Neural cell (in vitro differentiated cells): ENCODE measurements at regions not wholly inside any gene's neighbourhood (a gene's known extent, or its start where the extent isn't known, plus 50 kb on each side); places are given as distances from the start of the nearest gene placed in this dataset.
A peak's percentile ranks its signal among the peaks of the same experiment; 100 is the strongest.

Experiments
- H2AFZ ChIP-seq: fragments of 200-600, 300-800 bp; sonication (generic), shearing (Covaris generic); 2 replicates; pipeline ENCODE4 v1.6.0; 2014; ENCODE audit warnings: low read depth, mild to moderate bottlenecking, antibody characterized with exemption, low read length, moderate library complexity
- H3F3A ChIP-seq: fragments of 200-600 bp; shearing (Covaris generic); 2 replicates; pipeline ENCODE4 v1.6.1; 2016; ENCODE audit warnings: mild to moderate bottlenecking, moderate library complexity, mixed read lengths, antibody characterized with exemption, low read length; ENCODE audit not compliant: insufficient read depth, poor library complexity, severe bottlenecking
- H3K27ac ChIP-seq: fragments of 200-600, 300-800 bp; sonication (generic), shearing (Covaris generic); 2 replicates; pipeline ENCODE4 v1.5.1; 2014; ENCODE audit warnings: mild to moderate bottlenecking, low read length, moderate library complexity
- H3K27me3 ChIP-seq: fragments of 300-800, 200-600 bp; sonication (generic), shearing (Covaris generic); 2 replicates; pipeline ENCODE4 v1.6.0; 2014; ENCODE audit warnings: mild to moderate bottlenecking, low read depth, low read length, moderate library complexity; ENCODE audit not compliant: insufficient read depth
- H3K36me3 ChIP-seq: fragments of 300-800, 200-600 bp; sonication (generic), shearing (Covaris generic); 2 replicates; pipeline ENCODE4 v1.5.1; 2014; ENCODE audit warnings: mild to moderate bottlenecking, antibody characterized with exemption, low read length, moderate library complexity; ENCODE audit not compliant: insufficient read depth
- H3K4me2 ChIP-seq: fragments of 300-800, 200-600 bp; sonication (generic), shearing (Covaris generic); 2 replicates; pipeline ENCODE4 v1.6.0; 2014; ENCODE audit warnings: mild to moderate bottlenecking, low read length
- H3K4me3 ChIP-seq: fragments of 300-800, 200-600 bp; sonication (generic), shearing (Covaris generic); 2 replicates; pipeline ENCODE4 v1.5.1; 2014; ENCODE audit warnings: mild to moderate bottlenecking, low read length, moderate library complexity
- H3K79me2 ChIP-seq: fragments of 200-600 bp; shearing (Covaris generic); replicated peaks from 2 replicates; pipeline ENCODE4 v1.6.0; 2014; ENCODE audit warnings: mild to moderate bottlenecking, low read length, moderate library complexity; ENCODE audit not compliant: insufficient read depth
- H3K9ac ChIP-seq: fragments of 300-800, 200-600 bp; sonication (generic), shearing (Covaris generic); 2 replicates; pipeline ENCODE4 v1.6.1; 2016; ENCODE audit warnings: mild to moderate bottlenecking, low read length, mixed read lengths
- H3K9me2 ChIP-seq: fragments of 200-600 bp; shearing (Covaris generic); 2 replicates; pipeline ENCODE4 v1.6.1; 2016; ENCODE audit warnings: mild to moderate bottlenecking, low read length, mixed read lengths; ENCODE audit not compliant: insufficient read depth
- H3K9me3 ChIP-seq: fragments of 200-600, 300-800 bp; sonication (generic), shearing (Covaris generic); 2 replicates; pipeline ENCODE4 v1.6.1; 2016; ENCODE audit warnings: mild to moderate bottlenecking, mixed run types, low read length, moderate library complexity, mixed read lengths
- H4K20me1 ChIP-seq: fragments of 200-600 bp; shearing (Covaris generic); 2 replicates; pipeline ENCODE4 v1.6.1; 2016; ENCODE audit warnings: mild to moderate bottlenecking, mixed run types; ENCODE audit not compliant: insufficient read depth
- CTCF ChIP-seq: fragments of 450-650 bp; IDR thresholded peaks from 2 replicates; pipeline ENCODE4 v1.5.1; 2014; ENCODE audit warnings: antibody characterized with exemption, mild to moderate bottlenecking, moderate library complexity; ENCODE audit not compliant: poor library complexity, severe bottlenecking
- EP300 ChIP-seq: fragments of 450-650 bp; conservative IDR thresholded peaks from 2 replicates; pipeline ENCODE4 v1.6.1; 2014; ENCODE audit warnings: antibody characterized with exemption, mild to moderate bottlenecking, moderate library complexity; ENCODE audit not compliant: poor library complexity, severe bottlenecking
- EZH2 ChIP-seq: fragments of 200-600, 300-800 bp; shearing (Covaris generic), sonication (generic); IDR thresholded peaks from 2 replicates; pipeline ENCODE4 v1.6.1; 2014; ENCODE audit warnings: antibody characterized with exemption, low read length, borderline replicate concordance, mild to moderate bottlenecking; ENCODE audit not compliant: insufficient read depth, poor library complexity, severe bottlenecking
- MXI1 ChIP-seq: fragments of 450-650 bp; conservative IDR thresholded peaks from 2 replicates; pipeline ENCODE4 v1.6.1; 2014; ENCODE audit warnings: antibody characterized with exemption, mild to moderate bottlenecking; ENCODE audit not compliant: poor library complexity, severe bottlenecking
- POLR2AphosphoS5 ChIP-seq: IDR thresholded peaks from 2 replicates; pipeline ENCODE4 v1.6.1; 2012
- RAD21 ChIP-seq: fragments of 450-650 bp; conservative IDR thresholded peaks from 2 replicates; pipeline ENCODE4 v1.6.1; 2014; ENCODE audit warnings: antibody characterized with exemption, mild to moderate bottlenecking, moderate library complexity
- REST ChIP-seq: IDR thresholded peaks from 2 replicates; pipeline ENCODE4 v1.6.1; 2012; ENCODE audit warnings: borderline replicate concordance
- SMC3 ChIP-seq: fragments of 450-650 bp; conservative IDR thresholded peaks from 2 replicates; pipeline ENCODE4 v1.6.1; 2014; ENCODE audit warnings: antibody characterized with exemption, mild to moderate bottlenecking, moderate library complexity; ENCODE audit not compliant: poor library complexity
- TAF1 ChIP-seq: IDR thresholded peaks from 2 replicates; pipeline ENCODE4 v1.6.1; 2012; ENCODE audit warnings: low read depth

GRCh38 chr15:37740623-37741141 lies 193.8 kb upstream of the TMCO5A start:
- Histone ChIP-seq H3F3A (no peaks in the 10 kb centered on the region), H3K9ac (peak overlapping the region; percentile 32), H3K79me2 (no peaks in the 10 kb centered on the region), H3K4me2 (peak overlapping the region; percentile 13), H3K27me3 (no peaks in the 10 kb centered on the region), H4K20me1 (no peaks in the 10 kb centered on the region), H3K4me3 (no peak overlapping the region), H3K9me3 (no peaks in the 10 kb centered on the region), H2AFZ (no peak overlapping the region), H3K36me3 (no peaks in the 10 kb centered on the region), H3K9me2 (no peaks in the 10 kb centered on the region), H3K27ac (peak overlapping the region; percentile 73)
- TF ChIP-seq REST = no peak
- TF ChIP-seq MXI1 = no peak
- peak; percentile 15 for TF ChIP-seq CTCF
- peak; percentile 75 for TF ChIP-seq POLR2AphosphoS5
- no peak for TF ChIP-seq SMC3
- TF ChIP-seq EP300 = peak; percentile 94
- TF ChIP-seq RAD21 = no peak

GRCh38 chr15:37743826-37744225 lies 190.6 kb upstream of the TMCO5A start:
- no peaks in the 10 kb centered on the region for H3K27me3 ChIP-seq
- no peak overlapping the region for H3K4me2 ChIP-seq
- H3K9ac ChIP-seq = no peak overlapping the region
- H4K20me1 ChIP-seq = no peaks in the 10 kb centered on the region
- H3K9me3 ChIP-seq = no peaks in the 10 kb centered on the region
- H3K79me2 ChIP-seq = no peaks in the 10 kb centered on the region
- no peak overlapping the region for H3K27ac ChIP-seq
- H3K9me2 ChIP-seq = no peaks in the 10 kb centered on the region
- TF ChIP-seq TAF1 (no peak), MXI1 (no peak), CTCF (no peak), RAD21 (no peak), EZH2 (no peak), EP300 (no peak)
- no peaks in the 10 kb centered on the region for H3K36me3 ChIP-seq
- H3K4me3 ChIP-seq = no peak overlapping the region
- H2AFZ ChIP-seq = no peak overlapping the region
- H3F3A ChIP-seq = no peaks in the 10 kb centered on the region
